ENCODE measurements at regions not wholly inside any gene's neighbourhood (a gene's known extent, or its start where the extent isn't known, plus 50 kb on each side); places are given as distances from the start of the nearest gene placed in this dataset.

DNA sequence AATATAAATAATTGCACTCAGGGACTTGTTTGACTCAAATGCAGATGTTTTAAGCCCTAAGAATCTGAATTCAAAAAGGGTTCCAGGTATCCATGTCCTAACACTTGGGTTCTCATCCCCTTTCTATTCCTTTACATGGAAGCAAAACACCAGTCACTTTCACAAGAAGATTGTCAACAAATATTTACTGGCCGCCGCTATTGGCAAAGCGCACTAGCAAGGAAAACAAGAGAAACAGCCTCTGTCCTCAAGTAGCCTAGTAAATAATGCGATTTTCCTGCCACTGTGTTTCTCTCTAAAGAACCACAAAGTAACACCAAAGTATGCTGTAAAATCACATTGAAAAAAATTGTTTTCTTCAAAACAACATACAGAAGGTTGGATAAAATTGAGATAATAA lies 66.7 kb upstream of the EZH2 start:
- in situ Hi-C loops (cut with MboI; ENCODE audit: low sequenced_read_pairs): loop anchor here (25.0 kb wide), 1 partner anchor 439 kb away; no protein-coding TSS in a partner anchor

DNA sequence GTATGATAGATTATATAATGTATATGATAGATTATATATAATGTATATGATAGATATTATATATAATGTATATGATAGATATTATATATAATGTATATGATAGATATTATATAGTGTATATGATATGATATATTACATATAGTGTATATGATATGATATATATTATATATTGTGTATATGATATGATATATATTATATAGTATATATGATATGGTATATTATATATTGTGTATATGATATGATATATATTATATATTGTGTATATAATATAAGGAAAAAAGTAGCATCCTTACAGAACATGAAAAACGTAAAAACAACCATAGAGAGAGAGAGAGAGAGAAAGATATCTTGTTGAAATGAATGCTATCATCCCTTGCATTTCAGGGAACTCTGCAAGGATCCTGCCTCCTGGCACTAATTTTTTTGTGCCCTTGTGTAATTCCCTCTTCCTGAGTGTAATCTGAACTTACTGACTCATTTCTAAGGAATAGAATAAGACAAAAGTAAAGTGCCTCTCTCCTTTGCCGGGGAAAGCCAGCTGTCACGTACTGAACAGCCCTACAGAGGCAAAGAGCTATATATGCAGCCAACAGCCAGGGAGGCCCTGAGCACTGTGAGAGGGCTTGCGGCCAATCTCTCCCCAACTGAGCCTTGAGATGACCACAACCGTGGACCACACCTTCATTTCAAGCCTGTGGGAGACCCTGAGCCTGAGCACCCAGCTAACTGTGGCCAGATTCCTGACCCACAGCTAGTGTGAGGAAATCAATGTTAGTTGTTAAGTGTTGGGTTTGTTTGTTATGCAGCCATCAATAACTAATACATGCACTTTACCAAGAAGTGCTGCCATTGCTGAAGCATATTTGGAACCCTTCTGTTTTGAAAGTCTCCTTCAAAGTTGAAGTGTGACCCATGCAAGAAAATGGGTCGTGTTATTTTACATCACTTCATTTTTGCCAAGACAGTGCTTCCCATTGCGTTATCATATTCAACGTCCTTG lies 61.1 kb upstream of the EZH2 start:
- in situ Hi-C loops (cut with MboI; ENCODE audit: low sequenced_read_pairs): no loop called here

GRCh38 chr7:148941598-148942275 lies 57.6 kb upstream of the EZH2 start:
- in situ Hi-C loops (cut with MboI; ENCODE audit: low sequenced_read_pairs): no loop called here

DNA sequence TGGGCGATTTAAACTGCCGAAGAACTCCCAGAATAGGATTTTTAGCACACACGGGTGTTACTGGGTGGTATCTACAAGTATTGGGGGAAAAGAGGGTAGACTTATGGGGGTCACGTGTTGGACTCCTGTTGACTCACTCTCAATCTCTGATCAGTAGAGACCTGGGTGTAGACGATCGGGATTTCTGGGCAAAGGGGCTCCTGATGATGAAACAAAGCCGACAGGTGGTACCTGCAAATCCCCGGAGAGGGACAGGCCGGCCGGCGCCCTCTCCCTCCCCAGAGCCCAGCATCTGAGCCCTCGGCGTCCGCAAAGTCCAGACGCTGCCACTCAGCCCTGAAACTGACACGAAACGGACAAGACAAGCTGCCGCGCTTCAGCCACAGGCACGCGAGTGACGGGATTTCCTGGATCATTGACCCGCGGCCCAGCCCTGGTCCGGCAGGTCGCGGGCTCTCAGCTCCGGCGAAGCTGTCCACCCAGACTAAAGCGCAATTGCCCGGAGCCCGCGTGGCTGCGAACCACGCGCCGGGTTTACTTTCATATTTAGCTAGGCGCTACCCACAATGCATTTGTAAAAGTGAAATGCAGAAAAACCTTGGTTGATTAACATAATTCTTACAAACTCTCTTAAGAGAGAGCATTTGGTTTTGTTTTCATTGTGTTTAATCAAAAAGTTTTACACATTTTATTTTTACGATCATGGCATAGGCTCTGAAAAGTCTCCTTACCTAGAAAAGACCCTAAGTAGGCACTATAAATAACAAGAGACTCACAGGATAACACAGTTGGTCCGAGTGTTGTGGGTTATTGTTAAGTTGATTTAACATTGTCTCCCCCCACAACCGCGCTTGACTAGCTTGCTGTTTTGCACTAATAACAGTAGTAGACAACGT lies 56.9 kb upstream of the EZH2 start:
- in situ Hi-C loops (cut with MboI; ENCODE audit: low sequenced_read_pairs): no loop called here

DNA sequence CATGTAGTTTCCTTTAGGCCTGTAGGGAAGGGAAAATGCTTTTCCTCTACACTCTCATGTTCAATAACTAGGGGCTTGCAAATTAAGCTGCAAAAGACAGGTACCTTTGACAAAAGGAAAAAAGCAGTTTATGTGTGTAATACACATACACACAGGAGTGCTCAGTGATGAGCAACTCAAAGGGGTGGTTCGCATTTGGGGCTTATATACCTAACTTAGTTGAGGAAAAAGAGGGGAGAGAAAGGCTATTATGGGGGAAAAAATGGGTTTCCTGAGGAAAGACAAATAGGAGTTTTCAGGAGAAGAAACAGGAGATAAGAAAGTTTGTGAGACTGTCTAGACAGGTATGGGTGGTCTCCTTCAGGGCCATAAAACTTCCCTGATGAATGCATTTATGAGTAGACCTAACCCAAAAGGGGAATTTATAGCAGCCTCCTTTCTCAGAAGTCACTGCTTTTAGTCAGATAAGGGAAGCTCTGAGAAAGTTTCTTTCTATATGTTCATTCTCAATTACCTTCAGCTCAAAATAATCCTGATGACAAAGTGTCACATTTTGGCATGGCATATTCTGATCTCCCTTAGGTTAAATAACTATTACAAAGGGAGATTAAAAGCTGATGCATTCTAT lies 55.2 kb upstream of the EZH2 start:
- in situ Hi-C loops (cut with MboI; ENCODE audit: low sequenced_read_pairs): no loop called here

GRCh38 chr7:148935451-148935850 lies 51.4 kb upstream of the EZH2 start:
- in situ Hi-C loops (cut with MboI; ENCODE audit: low sequenced_read_pairs): no loop called here
